ENCODE measurements at regions not wholly inside any gene's neighbourhood (a gene's known extent, or its start where the extent isn't known, plus 50 kb on each side); places are given as distances from the start of the nearest gene placed in this dataset.
A peak's percentile ranks its signal among the peaks of the same experiment; 100 is the strongest.

- H3K4me3 ChIP-seq (replicated peaks in 1 of 2; ENCODE audit: low read depth in 2 of 2, low read length in 2 of 2): no peak overlapping the region
- TF ChIP-seq CTCF (IDR thresholded peaks at IDR 0.05; ENCODE audit: low read depth, low read length): no peak
- peak in 1 of 2 donors; percentile 21 for DNase-seq (ENCODE audit: low read depth in 2 of 2)
These were observed 61.0 kb downstream of the GTPBP8 start for GRCh38 chr3:113051787-113052186.

GRCh38 chr3:113053169-113053568, 62.4 kb downstream of the GTPBP8 start:
- TF ChIP-seq CTCF (IDR thresholded peaks at IDR 0.05; ENCODE audit: low read depth, low read length): no peak
- H3K4me3 ChIP-seq (replicated peaks in 1 of 2; ENCODE audit: low read depth in 2 of 2, low read length in 2 of 2): no peak overlapping the region
- no peak for DNase-seq (ENCODE audit: low read depth in 2 of 2)

GRCh38 chr3:113054552-113054951, 63.8 kb downstream of the GTPBP8 start:
- peak; percentile 39 for TF ChIP-seq CTCF (IDR thresholded peaks at IDR 0.05; ENCODE audit: low read depth, low read length)
- H3K4me3 ChIP-seq (replicated peaks in 1 of 2; ENCODE audit: low read depth in 2 of 2, low read length in 2 of 2): no peak overlapping the region
- DNase-seq (ENCODE audit: low read depth in 2 of 2): peak; percentile 80 to 92

GRCh38 chr3:113055201-113055600, 64.4 kb downstream of the GTPBP8 start:
- H3K4me3 ChIP-seq (replicated peaks in 1 of 2; ENCODE audit: low read depth in 2 of 2, low read length in 2 of 2): no peak overlapping the region
- no peak for TF ChIP-seq CTCF (IDR thresholded peaks at IDR 0.05; ENCODE audit: low read depth, low read length)
- DNase-seq (ENCODE audit: low read depth in 2 of 2): peak in 1 of 2 donors; percentile 11

GRCh38 chr3:113055961-113056360, 65.2 kb downstream of the GTPBP8 start:
- TF ChIP-seq CTCF (IDR thresholded peaks at IDR 0.05; ENCODE audit: low read depth, low read length): no peak
- no peak for DNase-seq (ENCODE audit: low read depth in 2 of 2)

GRCh38 chr3:113057117-113057516, 66.3 kb downstream of the GTPBP8 start:
- TF ChIP-seq CTCF (IDR thresholded peaks at IDR 0.05; ENCODE audit: low read depth, low read length): no peak
- H3K4me3 ChIP-seq (replicated peaks in 1 of 2; ENCODE audit: low read depth in 2 of 2, low read length in 2 of 2): no peak overlapping the region
- DNase-seq (ENCODE audit: low read depth in 2 of 2): no peak

More at GRCh38 chr3:113055961-113056360, 65.2 kb downstream of the GTPBP8 start:
- H3K4me3 ChIP-seq (replicated peaks in 1 of 2; ENCODE audit: low read depth in 2 of 2, low read length in 2 of 2): no peak overlapping the region

- no peak for DNase-seq (ENCODE audit: low read depth in 2 of 2)
- TF ChIP-seq CTCF (IDR thresholded peaks at IDR 0.05; ENCODE audit: low read depth, low read length): no peak
- no peak overlapping the region for H3K4me3 ChIP-seq (replicated peaks in 1 of 2; ENCODE audit: low read depth in 2 of 2, low read length in 2 of 2)
These were observed 67.4 kb downstream of the GTPBP8 start for GRCh38 chr3:113058188-113058587.

Data from cardiac fibroblast (primary cell).